Kidney epithelial cell (primary cell): ENCODE measurements at regions not wholly inside any gene's neighbourhood (a gene's known extent, or its start where the extent isn't known, plus 50 kb on each side); places are given as distances from the start of the nearest gene placed in this dataset.
A peak's percentile ranks its signal among the peaks of the same experiment; 100 is the strongest.

ENCODE experiments used
- DNase-seq: peaks from one replicate; pipeline ENCODE4 v3.0.0-alpha.2; 2010; ENCODE audit warnings: low read depth
- H3K27me3 ChIP-seq: 2 replicates; pipeline ENCODE4 v1.6.0; 2011; ENCODE audit warnings: low read length; ENCODE audit not compliant: control insufficient read depth, insufficient read depth
- H3K36me3 ChIP-seq: 2 replicates; pipeline ENCODE4 v1.5.1; 2011; ENCODE audit warnings: low read length; ENCODE audit not compliant: control insufficient read depth, insufficient read depth
- H3K4me3 ChIP-seq: 2 replicates; pipeline ENCODE4 v1.5.1; 2011; ENCODE audit warnings: low read depth, mild to moderate bottlenecking, control low read depth, low read length
- CTCF ChIP-seq: IDR thresholded peaks from 2 replicates; pipeline ENCODE4 v1.5.1; 2011; ENCODE audit warnings: mild to moderate bottlenecking, moderate library complexity, low read length, control low read depth, inconsistent platforms; ENCODE audit not compliant: insufficient read depth, poor library complexity, severe bottlenecking

DNA sequence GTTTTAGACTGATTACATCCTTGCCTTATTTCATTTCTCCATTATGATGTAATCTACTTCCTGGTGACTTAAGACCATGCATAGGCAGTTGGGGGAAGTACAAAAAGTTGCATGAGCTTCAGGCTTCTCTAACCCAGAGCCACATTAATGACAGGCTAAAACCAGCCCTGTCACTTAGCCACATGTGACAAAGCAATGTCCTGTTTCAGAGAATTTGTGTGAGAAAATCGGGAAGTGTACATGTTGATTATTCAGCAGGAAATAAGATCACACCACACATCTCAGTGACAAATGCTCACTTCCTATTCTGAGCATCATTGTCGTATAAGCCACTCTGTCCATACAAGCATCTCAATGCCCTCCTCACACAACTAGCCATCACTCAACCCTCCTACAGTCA lies 98.5 kb upstream of the MAGEB16 start:
- no peak for DNase-seq
- Histone ChIP-seq H3K4me3 (no peak overlapping the region), H3K27me3 (no peaks in the 10 kb centered on the region), H3K36me3 (no peaks in the 10 kb centered on the region)
- TF ChIP-seq CTCF = no peak

GRCh38 chrX:35700121-35700520 lies 98.0 kb upstream of the MAGEB16 start:
- H3K27me3 ChIP-seq = no peaks in the 10 kb centered on the region
- TF ChIP-seq CTCF = no peak
- no peak for DNase-seq
- no peaks in the 10 kb centered on the region for H3K36me3 ChIP-seq
- no peak overlapping the region for H3K4me3 ChIP-seq

DNA sequence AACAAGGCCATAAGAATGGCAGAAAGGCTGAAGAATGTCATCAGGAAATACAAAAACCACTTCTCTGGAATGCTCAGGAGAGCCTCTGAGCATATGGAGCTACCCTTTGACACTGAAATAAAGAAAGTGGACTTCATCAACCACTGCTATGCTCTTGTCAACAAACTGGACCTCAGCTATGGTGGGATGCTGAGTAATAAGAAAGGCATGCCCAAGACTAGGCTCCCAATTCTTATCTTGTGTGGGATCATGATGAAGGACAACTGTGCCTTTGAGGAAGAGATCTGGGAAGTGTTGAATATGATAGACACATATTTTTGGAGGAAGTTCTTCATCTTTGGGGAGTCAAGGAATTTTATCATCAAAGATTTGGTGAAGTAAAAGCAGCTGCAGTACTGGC lies 86.9 kb upstream of the MAGEB16 start:
- Histone ChIP-seq H3K4me3 (no peak overlapping the region), H3K36me3 (no peaks in the 10 kb centered on the region), H3K27me3 (no peaks in the 10 kb centered on the region)
- no peak for TF ChIP-seq CTCF
- peak; percentile 19 for DNase-seq

- no peak overlapping the region for H3K4me3 ChIP-seq
- no peak for DNase-seq
- no peak for TF ChIP-seq CTCF
- H3K27me3 ChIP-seq = no peaks in the 10 kb centered on the region
- no peaks in the 10 kb centered on the region for H3K36me3 ChIP-seq
Measured at GRCh38 chrX:35722128-35722527, 76.0 kb upstream of the MAGEB16 start.

GRCh38 chrX:35726176-35726575 lies 72.0 kb upstream of the MAGEB16 start:
- Histone ChIP-seq H3K36me3 (no peaks in the 10 kb centered on the region), H3K4me3 (no peak overlapping the region), H3K27me3 (no peaks in the 10 kb centered on the region)
- no peak for DNase-seq
- TF ChIP-seq CTCF = peak; percentile 31

DNA sequence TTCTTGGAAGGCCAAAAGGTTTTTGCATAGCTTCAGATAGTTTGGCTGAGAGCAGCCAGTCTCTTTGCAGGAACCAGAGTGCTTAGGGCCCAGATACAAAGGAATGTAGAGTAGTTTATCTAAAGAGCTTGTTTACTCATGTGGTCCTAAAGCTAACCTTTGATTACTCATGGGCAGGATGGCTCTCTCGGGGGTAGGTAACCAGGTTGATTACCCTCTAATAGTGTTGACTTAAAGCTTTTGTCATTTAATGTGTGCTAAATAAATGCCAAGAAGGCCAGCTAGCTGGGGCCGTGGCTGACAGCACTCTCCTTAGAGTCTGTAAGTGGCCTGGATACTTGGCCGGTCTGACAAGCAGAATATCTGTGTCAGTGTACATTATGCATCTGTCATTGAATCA lies 69.7 kb upstream of the MAGEB16 start:
- Histone ChIP-seq H3K36me3 (no peaks in the 10 kb centered on the region), H3K27me3 (no peaks in the 10 kb centered on the region), H3K4me3 (no peak overlapping the region)
- no peak for TF ChIP-seq CTCF
- DNase-seq = no peak
